ENCODE measurements at regions not wholly inside any gene's neighbourhood (a gene's known extent, or its start where the extent isn't known, plus 50 kb on each side); places are given as distances from the start of the nearest gene placed in this dataset.

DNA sequence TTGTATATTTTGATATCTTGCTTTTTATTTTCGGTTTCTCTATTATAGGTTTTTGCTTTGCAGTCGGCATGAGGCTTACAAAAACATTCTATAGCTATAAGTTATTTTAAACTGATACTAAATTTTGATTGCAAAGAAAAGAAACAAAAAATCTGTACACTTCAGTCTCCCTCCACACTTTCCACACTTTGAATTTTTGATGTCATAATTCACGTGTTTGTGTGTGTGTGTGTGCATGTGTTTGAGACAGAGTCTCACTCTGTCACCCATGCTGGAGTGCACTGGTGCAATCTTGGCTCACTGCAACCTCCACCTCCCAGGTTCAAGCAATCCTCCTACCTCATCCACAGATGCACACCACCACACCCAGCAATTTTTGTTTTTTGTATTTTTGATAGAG lies 124.9 kb downstream of the MRPS30 start:
- TF ChIP-seq, protein P1, sequence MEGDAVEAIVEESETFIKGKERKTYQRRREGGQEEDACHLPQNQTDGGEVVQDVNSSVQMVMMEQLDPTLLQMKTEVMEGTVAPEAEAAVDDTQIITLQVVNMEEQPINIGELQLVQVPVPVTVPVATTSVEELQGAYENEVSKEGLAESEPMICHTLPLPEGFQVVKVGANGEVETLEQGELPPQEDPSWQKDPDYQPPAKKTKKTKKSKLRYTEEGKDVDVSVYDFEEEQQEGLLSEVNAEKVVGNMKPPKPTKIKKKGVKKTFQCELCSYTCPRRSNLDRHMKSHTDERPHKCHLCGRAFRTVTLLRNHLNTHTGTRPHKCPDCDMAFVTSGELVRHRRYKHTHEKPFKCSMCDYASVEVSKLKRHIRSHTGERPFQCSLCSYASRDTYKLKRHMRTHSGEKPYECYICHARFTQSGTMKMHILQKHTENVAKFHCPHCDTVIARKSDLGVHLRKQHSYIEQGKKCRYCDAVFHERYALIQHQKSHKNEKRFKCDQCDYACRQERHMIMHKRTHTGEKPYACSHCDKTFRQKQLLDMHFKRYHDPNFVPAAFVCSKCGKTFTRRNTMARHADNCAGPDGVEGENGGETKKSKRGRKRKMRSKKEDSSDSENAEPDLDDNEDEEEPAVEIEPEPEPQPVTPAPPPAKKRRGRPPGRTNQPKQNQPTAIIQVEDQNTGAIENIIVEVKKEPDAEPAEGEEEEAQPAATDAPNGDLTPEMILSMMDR (IDR thresholded peaks at IDR 0.05) = no peak
- no peak for TF ChIP-seq POLR2A (IDR thresholded peaks at IDR 0.05)
